Activated CD8-positive, alpha-beta memory T cell treated with anti-CD3 and anti-CD28 coated beads, Interleukin-2, amount 50 U/mL, for 48 hours (primary cell): ENCODE measurements at regions not wholly inside any gene's neighbourhood (a gene's known extent, or its start where the extent isn't known, plus 50 kb on each side); places are given as distances from the start of the nearest gene placed in this dataset.

Experiments used
- DNase-seq: peaks from one replicate; pipeline ENCODE4 v3.0.0-alpha.2; 2020

- no peak for DNase-seq
Observed at GRCh38 chr7:121810831-121811672, 61.9 kb upstream of the PTPRZ1 start.

GRCh38 chr7:121807078-121807477, 65.9 kb upstream of the PTPRZ1 start:
- no peak for DNase-seq

GRCh38 chr7:121803039-121803438, 69.9 kb upstream of the PTPRZ1 start:
- no peak for DNase-seq

- DNase-seq, result no peak
Observed at GRCh38 chr7:121800916-121801675, 71.9 kb upstream of the PTPRZ1 start.

GRCh38 chr7:121798896-121799295, 74.1 kb upstream of the PTPRZ1 start:
- DNase-seq, result no peak

- no peak for DNase-seq
Observed at GRCh38 chr7:121798453-121798840, 74.5 kb upstream of the PTPRZ1 start.

- DNase-seq, result no peak
Observed at GRCh38 chr7:121797657-121798452, 75.1 kb upstream of the PTPRZ1 start.

- no peak for DNase-seq
Observed at GRCh38 chr7:121796936-121797656, 75.9 kb upstream of the PTPRZ1 start.

- DNase-seq, result no peak
Observed at GRCh38 chr7:121796381-121796780, 76.6 kb upstream of the PTPRZ1 start.

GRCh38 chr7:121795736-121796135, 77.2 kb upstream of the PTPRZ1 start:
- no peak for DNase-seq

GRCh38 chr7:121793716-121794115, 79.2 kb upstream of the PTPRZ1 start:
- no peak for DNase-seq

GRCh38 chr7:121777672-121778071, 95.3 kb upstream of the PTPRZ1 start:
- no peak for DNase-seq

- DNase-seq, result no peak
Observed at GRCh38 chr7:121774563-121774962, 98.4 kb upstream of the PTPRZ1 start.

GRCh38 chr7:121766676-121767075, 106.3 kb upstream of the PTPRZ1 start:
- no peak for DNase-seq

GRCh38 chr7:121761399-121761798, 111.6 kb upstream of the PTPRZ1 start:
- no peak for DNase-seq

- no peak for DNase-seq
Observed at GRCh38 chr7:121755818-121756552, 117.0 kb upstream of the PTPRZ1 start.

- no peak for DNase-seq
Observed at GRCh38 chr7:121755286-121755685, 117.7 kb upstream of the PTPRZ1 start.

GRCh38 chr7:121753944-121754343, 119.0 kb upstream of the PTPRZ1 start:
- DNase-seq, result no peak

- DNase-seq, result no peak
Observed at GRCh38 chr7:121752706-121753105, 120.3 kb upstream of the PTPRZ1 start.

- no peak for DNase-seq
Observed at GRCh38 chr7:121748546-121748945, 124.4 kb upstream of the PTPRZ1 start.

- DNase-seq, result no peak
Observed at GRCh38 chr7:121745856-121746255, 127.1 kb upstream of the PTPRZ1 start.

GRCh38 chr7:121744877-121745276, 128.1 kb upstream of the PTPRZ1 start:
- no peak for DNase-seq
